ENCODE measurements at regions not wholly inside any gene's neighbourhood (a gene's known extent, or its start where the extent isn't known, plus 50 kb on each side); places are given as distances from the start of the nearest gene placed in this dataset.

- TF ChIP-seq CTCF (IDR thresholded peaks at IDR 0.05) (no peak), POLR2A (IDR thresholded peaks at IDR 0.05) (no peak)
Observed at GRCh38 chr9:74122216-74122615, 374.9 kb upstream of the RORB start.
